ENCODE measurements at regions not wholly inside any gene's neighbourhood (a gene's known extent, or its start where the extent isn't known, plus 50 kb on each side); places are given as distances from the start of the nearest gene placed in this dataset.

- no peak for TF ChIP-seq CTCF (IDR thresholded peaks at IDR 0.05)
- no peak for TF ChIP-seq POLR2A (IDR thresholded peaks at IDR 0.05)
Observed at GRCh38 chr13:72112216-72112615, 245.2 kb upstream of the DACH1 start.

Data from esophagus squamous epithelium (tissue), 4 donors.